Stimulated activated CD4-positive, alpha-beta T cell treated with anti-CD3 and anti-CD28 coated beads, Interleukin-1b, Interleukin-23, amount 100 ng/mL, for 4 hours (primary cell): ENCODE measurements at regions not wholly inside any gene's neighbourhood (a gene's known extent, or its start where the extent isn't known, plus 50 kb on each side); places are given as distances from the start of the nearest gene placed in this dataset.
"Not testable (repeated sequence)": the region's sequence is repeated elsewhere in the genome, so short reads cannot be mapped to it uniquely, and the experiment has no call there.

ENCODE experiments used
- DNase-seq, 2 donors: peaks; one replicate each; pipeline ENCODE4 v3.0.0-alpha.2; 2020; ENCODE audit warnings: low read depth in 2 of 2

- DNase-seq, result no peak
Measured at GRCh38 chr15:35693886-35694285, 147.9 kb upstream of the DPH6 start.

- DNase-seq, result no peak
Measured at GRCh38 chr15:35695003-35695402, 149.0 kb upstream of the DPH6 start.

- no peak for DNase-seq
Measured at GRCh38 chr15:35696767-35697231, 150.8 kb upstream of the DPH6 start.

- DNase-seq, result no peak
Measured at GRCh38 chr15:35697549-35698299, 151.8 kb upstream of the DPH6 start.

- no peak for DNase-seq
Measured at GRCh38 chr15:35698331-35698730, 152.4 kb upstream of the DPH6 start.

- DNase-seq, result no peak
Measured at GRCh38 chr15:35698966-35699575, 153.1 kb upstream of the DPH6 start.

- DNase-seq, result not testable (repeated sequence)
Measured at GRCh38 chr15:35700091-35700593, 154.2 kb upstream of the DPH6 start.

GRCh38 chr15:35701402-35702046 lies 155.6 kb upstream of the DPH6 start:
- no peak for DNase-seq

- DNase-seq, result no peak
Measured at GRCh38 chr15:35702946-35703495, 157.1 kb upstream of the DPH6 start.

- no peak for DNase-seq
Measured at GRCh38 chr15:35705030-35705883, 159.3 kb upstream of the DPH6 start.

- DNase-seq, result no peak
Measured at GRCh38 chr15:35705884-35706585, 160.1 kb upstream of the DPH6 start.

- no peak for DNase-seq
Measured at GRCh38 chr15:35712956-35713355, 167.0 kb upstream of the DPH6 start.

- no peak for DNase-seq
Measured at GRCh38 chr15:35713733-35714132, 167.8 kb upstream of the DPH6 start.

GRCh38 chr15:35717721-35718120 lies 171.8 kb upstream of the DPH6 start:
- no peak for DNase-seq

GRCh38 chr15:35720019-35720418 lies 174.1 kb upstream of the DPH6 start:
- no peak for DNase-seq

GRCh38 chr15:35720984-35721383 lies 175.0 kb upstream of the DPH6 start:
- DNase-seq, result no peak

GRCh38 chr15:35721751-35722150 lies 175.8 kb upstream of the DPH6 start:
- no peak for DNase-seq

- no peak for DNase-seq
Measured at GRCh38 chr15:35722501-35722900, 176.5 kb upstream of the DPH6 start.

GRCh38 chr15:35723120-35723847 lies 177.3 kb upstream of the DPH6 start:
- DNase-seq, result no peak

GRCh38 chr15:35723852-35724251 lies 177.9 kb upstream of the DPH6 start:
- DNase-seq, result no peak
